GM23338 (cell line): ENCODE measurements at regions not wholly inside any gene's neighbourhood (a gene's known extent, or its start where the extent isn't known, plus 50 kb on each side); places are given as distances from the start of the nearest gene placed in this dataset.

ENCODE experiments used
- ATAC-seq: fragments of 200-7000 bp; cut with Tn5 transposase; 3 replicates; pipeline ENCODE4 v1.9.1; 2020
- DNase-seq: peaks from one replicate; pipeline ENCODE4 v3.0.0-alpha.2; 2015; ENCODE audit warnings: low spot score
- H2AFZ ChIP-seq: fragments of 200-600 bp; sonication (generic); 2 replicates; pipeline ENCODE4 v1.8.0; 2016; ENCODE audit warnings: antibody characterized with exemption, mild to moderate bottlenecking, moderate library complexity
- H3F3A ChIP-seq: fragments of 200-600 bp; sonication (generic); replicated peaks from 2 replicates; pipeline ENCODE4 v1.8.0; 2017; ENCODE audit warnings: antibody characterized with exemption, mixed run types, low read depth
- H3K27ac ChIP-seq: fragments of 200-600 bp; sonication (generic); 2 replicates; pipeline ENCODE4 v1.6.1; 2016; ENCODE audit warnings: low read depth
- H3K27me3 ChIP-seq: fragments of 200-600 bp; sonication (generic); 2 replicates; pipeline ENCODE4 v1.8.0; 2016; ENCODE audit warnings: mild to moderate bottlenecking, mixed run types, moderate library complexity; ENCODE audit not compliant: insufficient read depth
- H3K36me3 ChIP-seq: fragments of 200-600 bp; sonication (generic); 2 replicates; pipeline ENCODE4 v1.8.0; 2016; ENCODE audit warnings: mild to moderate bottlenecking; ENCODE audit not compliant: insufficient read depth
- H3K4me1 ChIP-seq: fragments of 200-600 bp; sonication (generic); 2 replicates; pipeline ENCODE4 v1.8.0; 2016; ENCODE audit warnings: mild to moderate bottlenecking, moderate library complexity; ENCODE audit not compliant: insufficient read depth
- H3K4me2 ChIP-seq: fragments of 200-600 bp; sonication (generic); 2 replicates; pipeline ENCODE4 v1.7.1; 2017; ENCODE audit warnings: mixed run types
- H3K4me3 ChIP-seq: fragments of 200-600 bp; sonication (generic); 2 replicates; pipeline ENCODE4 v1.6.1; 2016; ENCODE audit warnings: mixed run types
- H3K79me2 ChIP-seq: fragments of 200-600 bp; sonication (generic); replicated peaks from 2 replicates; pipeline ENCODE4 v1.8.0; 2017; ENCODE audit warnings: mild to moderate bottlenecking; ENCODE audit not compliant: insufficient read depth
- H3K9me2 ChIP-seq: fragments of 200-600 bp; sonication (generic); 2 replicates; pipeline ENCODE4 v1.8.0; 2017; ENCODE audit not compliant: insufficient read depth
- H4K20me1 ChIP-seq: fragments of 200-600 bp; sonication (generic); replicated peaks from 2 replicates; pipeline ENCODE4 v1.8.0; 2017; ENCODE audit warnings: mild to moderate bottlenecking; ENCODE audit not compliant: insufficient read depth
- H3K27ac Mint-ChIP-seq: 2 replicates; pipeline ENCODE4 v1.8.0; 2020; ENCODE audit warnings: inconsistent platforms, mild to moderate bottlenecking, moderate library complexity, mixed read lengths
- H3K27me3 Mint-ChIP-seq: 3 replicates; pipeline ENCODE4 v1.8.0; 2022; ENCODE audit warnings: low read depth, mild to moderate bottlenecking, moderate library complexity, mixed read lengths, inconsistent platforms; ENCODE audit not compliant: insufficient read depth, poor library complexity
- H3K36me3 Mint-ChIP-seq: 3 replicates; pipeline ENCODE4 v1.8.0; 2021; ENCODE audit warnings: low read depth, mild to moderate bottlenecking, inconsistent platforms, moderate library complexity, mixed read lengths
- H3K4me1 Mint-ChIP-seq: 3 replicates; pipeline ENCODE4 v1.8.0; 2020; ENCODE audit warnings: mild to moderate bottlenecking, inconsistent platforms, mixed read lengths
- H3K4me3 Mint-ChIP-seq: 3 replicates; pipeline ENCODE4 v1.8.0; 2021; ENCODE audit warnings: moderate library complexity, mild to moderate bottlenecking, inconsistent platforms, mixed read lengths
- H3K9me3 Mint-ChIP-seq: 3 replicates; pipeline ENCODE4 v1.8.0; 2020; ENCODE audit warnings: moderate library complexity, mild to moderate bottlenecking, inconsistent platforms, mixed read lengths
- CREB1 ChIP-seq: fragments of 250-450 bp; sonication (Bioruptor Pico); IDR thresholded peaks from 2 replicates; pipeline ENCODE4 v1.5.0; 2020; ENCODE audit warnings: low read depth, mild to moderate bottlenecking, moderate library complexity
- EZH2 ChIP-seq: fragments of 200-600 bp; sonication (generic); IDR thresholded peaks from one replicate; pipeline ENCODE4 v1.8.0; 2017; ENCODE audit warnings: antibody characterized with exemption, mild to moderate bottlenecking, low read depth; ENCODE audit not compliant: unreplicated experiment
- EZH2phosphoT487 ChIP-seq: fragments of 200-600 bp; sonication (generic); IDR thresholded peaks from one replicate; pipeline ENCODE4 v1.8.1; 2018; ENCODE audit warnings: antibody characterized with exemption; ENCODE audit not compliant: unreplicated experiment
- JUNB ChIP-seq: IDR thresholded peaks from one replicate; pipeline ENCODE4 v1.6.1; 2016; ENCODE audit warnings: antibody characterized with exemption; ENCODE audit not compliant: unreplicated experiment
- NANOG ChIP-seq: IDR thresholded peaks from 2 replicates; pipeline ENCODE4 v1.6.1; 2016; ENCODE audit warnings: antibody characterized with exemption, borderline replicate concordance
- POLR2AphosphoS5 ChIP-seq: IDR thresholded peaks from 2 replicates; pipeline ENCODE4 v1.6.1; 2016; ENCODE audit warnings: antibody characterized with exemption, low read depth
- STAT1 ChIP-seq: IDR thresholded peaks from one replicate; pipeline ENCODE4 v1.6.1; 2016; ENCODE audit warnings: antibody characterized with exemption; ENCODE audit not compliant: unreplicated experiment
- ZNF114 ChIP-seq: fragments of 250-450 bp; sonication (Bioruptor Pico); IDR thresholded peaks from 2 replicates; pipeline ENCODE4 v1.5.0; 2020; ENCODE audit warnings: mild to moderate bottlenecking, moderate library complexity
- ZNF331 ChIP-seq: fragments of 250-450 bp; sonication (Bioruptor Pico); IDR thresholded peaks from 2 replicates; pipeline ENCODE4 v1.5.0; 2020; ENCODE audit warnings: low read depth, mild to moderate bottlenecking, moderate library complexity
- TF ChIP-seq, protein P1 (sequence below): IDR thresholded peaks from 2 replicates; pipeline ENCODE4 v1.6.1; 2016; ENCODE audit warnings: antibody characterized with exemption
- TF ChIP-seq, protein P2 (sequence below): fragments of 250-450 bp; sonication (Bioruptor Pico); IDR thresholded peaks from 2 replicates; pipeline ENCODE4 v1.5.0; 2020; ENCODE audit warnings: mild to moderate bottlenecking, moderate library complexity
- TF ChIP-seq, protein P3 (sequence below): IDR thresholded peaks from one replicate; pipeline ENCODE4 v1.6.1; 2018; ENCODE audit warnings: antibody characterized with exemption; ENCODE audit not compliant: unreplicated experiment
- TF ChIP-seq, protein P4 (sequence below), 2 experiments: fragments of 200-600 bp in 1 of 2; sonication (generic) in 1 of 2; conservative IDR thresholded peaks; 2 replicates each; pipeline versions ENCODE4 v1.5.1 to v1.6.1; 2016 to 2017; ENCODE audit warnings: antibody characterized with exemption in 2 of 2, low read depth in 2 of 2, mild to moderate bottlenecking in 2 of 2, moderate library complexity in 1 of 2

DNA sequence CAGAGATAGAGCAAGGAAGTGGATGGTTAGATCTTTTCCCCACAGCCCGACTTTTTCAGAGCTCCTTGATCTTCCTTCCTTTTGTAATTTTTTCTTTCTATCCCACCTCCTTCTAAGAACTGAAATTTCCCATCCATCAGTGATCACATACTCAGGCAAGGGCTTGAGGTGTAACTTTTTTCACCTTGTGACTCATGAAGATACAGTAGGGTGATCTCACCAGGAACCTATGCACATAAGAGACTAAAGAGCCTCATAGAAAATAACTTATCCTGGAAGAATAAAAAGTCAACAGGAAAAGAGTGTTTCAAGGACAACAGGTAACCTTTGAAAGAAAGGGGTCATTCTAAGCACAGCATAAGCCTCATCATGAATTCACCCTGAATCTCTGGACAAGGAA lies 131.2 kb upstream of the HCCS start:
- no peak overlapping the region for H3K27ac ChIP-seq
- TF ChIP-seq JUNB (no peak), CREB1 (no peak), NANOG (no peak), STAT1 (no peak), ZNF331 (CRISPR knock-in tag) (no peak), EZH2phosphoT487 (no peak), ZNF114 (CRISPR knock-in tag) (no peak), POLR2AphosphoS5 (no peak), EZH2 (no peak)
- TF ChIP-seq, protein P1, sequence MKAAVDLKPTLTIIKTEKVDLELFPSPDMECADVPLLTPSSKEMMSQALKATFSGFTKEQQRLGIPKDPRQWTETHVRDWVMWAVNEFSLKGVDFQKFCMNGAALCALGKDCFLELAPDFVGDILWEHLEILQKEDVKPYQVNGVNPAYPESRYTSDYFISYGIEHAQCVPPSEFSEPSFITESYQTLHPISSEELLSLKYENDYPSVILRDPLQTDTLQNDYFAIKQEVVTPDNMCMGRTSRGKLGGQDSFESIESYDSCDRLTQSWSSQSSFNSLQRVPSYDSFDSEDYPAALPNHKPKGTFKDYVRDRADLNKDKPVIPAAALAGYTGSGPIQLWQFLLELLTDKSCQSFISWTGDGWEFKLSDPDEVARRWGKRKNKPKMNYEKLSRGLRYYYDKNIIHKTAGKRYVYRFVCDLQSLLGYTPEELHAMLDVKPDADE: no peak
- TF ChIP-seq, protein P2, sequence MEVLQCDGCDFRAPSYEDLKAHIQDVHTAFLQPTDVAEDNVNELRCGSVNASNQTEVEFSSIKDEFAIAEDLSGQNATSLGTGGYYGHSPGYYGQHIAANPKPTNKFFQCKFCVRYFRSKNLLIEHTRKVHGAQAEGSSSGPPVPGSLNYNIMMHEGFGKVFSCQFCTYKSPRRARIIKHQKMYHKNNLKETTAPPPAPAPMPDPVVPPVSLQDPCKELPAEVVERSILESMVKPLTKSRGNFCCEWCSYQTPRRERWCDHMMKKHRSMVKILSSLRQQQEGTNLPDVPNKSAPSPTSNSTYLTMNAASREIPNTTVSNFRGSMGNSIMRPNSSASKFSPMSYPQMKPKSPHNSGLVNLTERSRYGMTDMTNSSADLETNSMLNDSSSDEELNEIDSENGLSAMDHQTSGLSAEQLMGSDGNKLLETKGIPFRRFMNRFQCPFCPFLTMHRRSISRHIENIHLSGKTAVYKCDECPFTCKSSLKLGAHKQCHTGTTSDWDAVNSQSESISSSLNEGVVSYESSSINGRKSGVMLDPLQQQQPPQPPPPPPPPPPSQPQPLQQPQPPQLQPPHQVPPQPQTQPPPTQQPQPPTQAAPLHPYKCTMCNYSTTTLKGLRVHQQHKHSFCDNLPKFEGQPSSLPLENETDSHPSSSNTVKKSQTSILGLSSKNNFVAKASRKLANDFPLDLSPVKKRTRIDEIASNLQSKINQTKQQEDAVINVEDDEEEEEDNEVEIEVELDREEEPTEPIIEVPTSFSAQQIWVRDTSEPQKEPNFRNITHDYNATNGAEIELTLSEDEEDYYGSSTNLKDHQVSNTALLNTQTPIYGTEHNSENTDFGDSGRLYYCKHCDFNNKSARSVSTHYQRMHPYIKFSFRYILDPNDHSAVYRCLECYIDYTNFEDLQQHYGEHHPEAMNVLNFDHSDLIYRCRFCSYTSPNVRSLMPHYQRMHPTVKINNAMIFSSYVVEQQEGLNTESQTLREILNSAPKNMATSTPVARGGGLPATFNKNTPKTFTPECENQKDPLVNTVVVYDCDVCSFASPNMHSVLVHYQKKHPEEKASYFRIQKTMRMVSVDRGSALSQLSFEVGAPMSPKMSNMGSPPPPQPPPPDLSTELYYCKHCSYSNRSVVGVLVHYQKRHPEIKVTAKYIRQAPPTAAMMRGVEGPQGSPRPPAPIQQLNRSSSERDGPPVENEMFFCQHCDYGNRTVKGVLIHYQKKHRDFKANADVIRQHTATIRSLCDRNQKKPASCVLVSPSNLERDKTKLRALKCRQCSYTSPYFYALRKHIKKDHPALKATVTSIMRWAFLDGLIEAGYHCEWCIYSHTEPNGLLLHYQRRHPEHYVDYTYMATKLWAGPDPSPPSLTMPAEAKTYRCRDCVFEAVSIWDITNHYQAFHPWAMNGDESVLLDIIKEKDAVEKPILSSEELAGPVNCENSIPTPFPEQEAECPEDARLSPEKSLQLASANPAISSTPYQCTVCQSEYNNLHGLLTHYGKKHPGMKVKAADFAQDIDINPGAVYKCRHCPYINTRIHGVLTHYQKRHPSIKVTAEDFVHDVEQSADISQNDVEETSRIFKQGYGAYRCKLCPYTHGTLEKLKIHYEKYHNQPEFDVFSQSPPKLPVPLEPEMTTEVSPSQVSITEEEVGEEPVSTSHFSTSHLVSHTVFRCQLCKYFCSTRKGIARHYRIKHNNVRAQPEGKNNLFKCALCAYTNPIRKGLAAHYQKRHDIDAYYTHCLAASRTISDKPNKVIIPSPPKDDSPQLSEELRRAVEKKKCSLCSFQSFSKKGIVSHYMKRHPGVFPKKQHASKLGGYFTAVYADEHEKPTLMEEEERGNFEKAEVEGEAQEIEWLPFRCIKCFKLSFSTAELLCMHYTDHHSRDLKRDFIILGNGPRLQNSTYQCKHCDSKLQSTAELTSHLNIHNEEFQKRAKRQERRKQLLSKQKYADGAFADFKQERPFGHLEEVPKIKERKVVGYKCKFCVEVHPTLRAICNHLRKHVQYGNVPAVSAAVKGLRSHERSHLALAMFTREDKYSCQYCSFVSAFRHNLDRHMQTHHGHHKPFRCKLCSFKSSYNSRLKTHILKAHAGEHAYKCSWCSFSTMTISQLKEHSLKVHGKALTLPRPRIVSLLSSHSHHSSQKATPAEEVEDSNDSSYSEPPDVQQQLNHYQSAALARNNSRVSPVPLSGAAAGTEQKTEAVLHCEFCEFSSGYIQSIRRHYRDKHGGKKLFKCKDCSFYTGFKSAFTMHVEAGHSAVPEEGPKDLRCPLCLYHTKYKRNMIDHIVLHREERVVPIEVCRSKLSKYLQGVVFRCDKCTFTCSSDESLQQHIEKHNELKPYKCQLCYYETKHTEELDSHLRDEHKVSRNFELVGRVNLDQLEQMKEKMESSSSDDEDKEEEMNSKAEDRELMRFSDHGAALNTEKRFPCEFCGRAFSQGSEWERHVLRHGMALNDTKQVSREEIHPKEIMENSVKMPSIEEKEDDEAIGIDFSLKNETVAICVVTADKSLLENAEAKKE (CRISPR knock-in tag): no peak
- TF ChIP-seq, protein P3, sequence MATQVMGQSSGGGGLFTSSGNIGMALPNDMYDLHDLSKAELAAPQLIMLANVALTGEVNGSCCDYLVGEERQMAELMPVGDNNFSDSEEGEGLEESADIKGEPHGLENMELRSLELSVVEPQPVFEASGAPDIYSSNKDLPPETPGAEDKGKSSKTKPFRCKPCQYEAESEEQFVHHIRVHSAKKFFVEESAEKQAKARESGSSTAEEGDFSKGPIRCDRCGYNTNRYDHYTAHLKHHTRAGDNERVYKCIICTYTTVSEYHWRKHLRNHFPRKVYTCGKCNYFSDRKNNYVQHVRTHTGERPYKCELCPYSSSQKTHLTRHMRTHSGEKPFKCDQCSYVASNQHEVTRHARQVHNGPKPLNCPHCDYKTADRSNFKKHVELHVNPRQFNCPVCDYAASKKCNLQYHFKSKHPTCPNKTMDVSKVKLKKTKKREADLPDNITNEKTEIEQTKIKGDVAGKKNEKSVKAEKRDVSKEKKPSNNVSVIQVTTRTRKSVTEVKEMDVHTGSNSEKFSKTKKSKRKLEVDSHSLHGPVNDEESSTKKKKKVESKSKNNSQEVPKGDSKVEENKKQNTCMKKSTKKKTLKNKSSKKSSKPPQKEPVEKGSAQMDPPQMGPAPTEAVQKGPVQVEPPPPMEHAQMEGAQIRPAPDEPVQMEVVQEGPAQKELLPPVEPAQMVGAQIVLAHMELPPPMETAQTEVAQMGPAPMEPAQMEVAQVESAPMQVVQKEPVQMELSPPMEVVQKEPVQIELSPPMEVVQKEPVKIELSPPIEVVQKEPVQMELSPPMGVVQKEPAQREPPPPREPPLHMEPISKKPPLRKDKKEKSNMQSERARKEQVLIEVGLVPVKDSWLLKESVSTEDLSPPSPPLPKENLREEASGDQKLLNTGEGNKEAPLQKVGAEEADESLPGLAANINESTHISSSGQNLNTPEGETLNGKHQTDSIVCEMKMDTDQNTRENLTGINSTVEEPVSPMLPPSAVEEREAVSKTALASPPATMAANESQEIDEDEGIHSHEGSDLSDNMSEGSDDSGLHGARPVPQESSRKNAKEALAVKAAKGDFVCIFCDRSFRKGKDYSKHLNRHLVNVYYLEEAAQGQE: no peak
- TF ChIP-seq, protein P4, sequence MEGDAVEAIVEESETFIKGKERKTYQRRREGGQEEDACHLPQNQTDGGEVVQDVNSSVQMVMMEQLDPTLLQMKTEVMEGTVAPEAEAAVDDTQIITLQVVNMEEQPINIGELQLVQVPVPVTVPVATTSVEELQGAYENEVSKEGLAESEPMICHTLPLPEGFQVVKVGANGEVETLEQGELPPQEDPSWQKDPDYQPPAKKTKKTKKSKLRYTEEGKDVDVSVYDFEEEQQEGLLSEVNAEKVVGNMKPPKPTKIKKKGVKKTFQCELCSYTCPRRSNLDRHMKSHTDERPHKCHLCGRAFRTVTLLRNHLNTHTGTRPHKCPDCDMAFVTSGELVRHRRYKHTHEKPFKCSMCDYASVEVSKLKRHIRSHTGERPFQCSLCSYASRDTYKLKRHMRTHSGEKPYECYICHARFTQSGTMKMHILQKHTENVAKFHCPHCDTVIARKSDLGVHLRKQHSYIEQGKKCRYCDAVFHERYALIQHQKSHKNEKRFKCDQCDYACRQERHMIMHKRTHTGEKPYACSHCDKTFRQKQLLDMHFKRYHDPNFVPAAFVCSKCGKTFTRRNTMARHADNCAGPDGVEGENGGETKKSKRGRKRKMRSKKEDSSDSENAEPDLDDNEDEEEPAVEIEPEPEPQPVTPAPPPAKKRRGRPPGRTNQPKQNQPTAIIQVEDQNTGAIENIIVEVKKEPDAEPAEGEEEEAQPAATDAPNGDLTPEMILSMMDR (conservative IDR thresholded peaks at IDR 0.05; ENCODE audit: low read depth in 2 of 2): no peak
- DNase-seq (no peak), ATAC-seq (no peak)
- no peak overlapping the region for H3K4me2 ChIP-seq
- H3K4me3 ChIP-seq: no peak overlapping the region
- Mint-ChIP-seq H3K4me1 (no peaks in the 10 kb centered on the region; the same call in 2 of the 3 replicates), H3K36me3 (no peaks in the 10 kb centered on the region), H3K27me3 (no peaks in the 10 kb centered on the region), H3K4me3 (no peak overlapping the region), H3K9me3 (no peaks in the 10 kb centered on the region; the same call in 2 of the 3 replicates), H3K27ac (no peak overlapping the region)
- no peaks in the 10 kb centered on the region for H3K27me3 ChIP-seq
- H3F3A ChIP-seq: no peaks in the 10 kb centered on the region
- no peaks in the 10 kb centered on the region for H3K9me2 ChIP-seq
- no peaks in the 10 kb centered on the region for H3K79me2 ChIP-seq
- no peaks in the 10 kb centered on the region for H3K4me1 ChIP-seq
- no peak overlapping the region for H2AFZ ChIP-seq
- H3K36me3 ChIP-seq: no peaks in the 10 kb centered on the region
- no peaks in the 10 kb centered on the region for H4K20me1 ChIP-seq
